ENCODE measurements at regions not wholly inside any gene's neighbourhood (a gene's known extent, or its start where the extent isn't known, plus 50 kb on each side); places are given as distances from the start of the nearest gene placed in this dataset.

GRCh38 chr21:28154121-28154520 lies 838.6 kb downstream of the LTN1 start:
- no peak overlapping the region for H3K4me3 ChIP-seq
- DNase-seq = no peak
- no peaks in the 10 kb centered on the region for H3K9me3 ChIP-seq
- H3K27ac ChIP-seq = no peak overlapping the region
- TF ChIP-seq CTCF (IDR thresholded peaks at IDR 0.05) = no peak
- no peak for TF ChIP-seq POLR2A (IDR thresholded peaks at IDR 0.05)
- H3K4me1 ChIP-seq = no peaks in the 10 kb centered on the region
- H3K36me3 ChIP-seq = no peaks in the 10 kb centered on the region
- H3K27me3 ChIP-seq = no peaks in the 10 kb centered on the region

GRCh38 chr21:28152732-28153131 lies 839.9 kb downstream of the LTN1 start:
- Histone ChIP-seq H3K36me3 (no peaks in the 10 kb centered on the region), H3K27ac (no peak overlapping the region), H3K4me1 (no peaks in the 10 kb centered on the region), H3K27me3 (no peaks in the 10 kb centered on the region), H3K9me3 (no peaks in the 10 kb centered on the region), H3K4me3 (no peak overlapping the region)
- no peak for DNase-seq
- no peak for TF ChIP-seq POLR2A (IDR thresholded peaks at IDR 0.05)
- TF ChIP-seq CTCF (IDR thresholded peaks at IDR 0.05) = no peak

- no peaks in the 10 kb centered on the region for H3K27me3 ChIP-seq
- H3K4me3 ChIP-seq = no peak overlapping the region
- no peaks in the 10 kb centered on the region for H3K9me3 ChIP-seq
- TF ChIP-seq CTCF (IDR thresholded peaks at IDR 0.05) = no peak
- TF ChIP-seq POLR2A (IDR thresholded peaks at IDR 0.05) = no peak
- no peak overlapping the region for H3K27ac ChIP-seq
- H3K4me1 ChIP-seq = no peaks in the 10 kb centered on the region
- H3K36me3 ChIP-seq = no peaks in the 10 kb centered on the region
- DNase-seq = no peak
These were observed 840.9 kb downstream of the LTN1 start for GRCh38 chr21:28151758-28152157.

- H3K4me3 ChIP-seq = no peak overlapping the region
- no peaks in the 10 kb centered on the region for H3K9me3 ChIP-seq
- no peak overlapping the region for H3K27ac ChIP-seq
- no peak for TF ChIP-seq POLR2A (IDR thresholded peaks at IDR 0.05)
- no peak for TF ChIP-seq CTCF (IDR thresholded peaks at IDR 0.05)
- H3K4me1 ChIP-seq = no peaks in the 10 kb centered on the region
- no peak for DNase-seq
- no peaks in the 10 kb centered on the region for H3K27me3 ChIP-seq
- H3K36me3 ChIP-seq = no peaks in the 10 kb centered on the region
These were observed 841.9 kb downstream of the LTN1 start for GRCh38 chr21:28150778-28151177.

GRCh38 chr21:28148400-28149064 lies 844.1 kb downstream of the LTN1 start:
- Histone ChIP-seq H3K36me3 (no peaks in the 10 kb centered on the region), H3K9me3 (no peaks in the 10 kb centered on the region), H3K4me3 (no peak overlapping the region), H3K27me3 (no peaks in the 10 kb centered on the region), H3K4me1 (no peaks in the 10 kb centered on the region), H3K27ac (no peak overlapping the region)
- DNase-seq = no peak
- TF ChIP-seq CTCF (IDR thresholded peaks at IDR 0.05) (no peak), POLR2A (IDR thresholded peaks at IDR 0.05) (no peak)

- no peak overlapping the region for H3K4me3 ChIP-seq
- H3K9me3 ChIP-seq = no peaks in the 10 kb centered on the region
- H3K4me1 ChIP-seq = no peaks in the 10 kb centered on the region
- TF ChIP-seq CTCF (IDR thresholded peaks at IDR 0.05) = no peak
- TF ChIP-seq POLR2A (IDR thresholded peaks at IDR 0.05) = no peak
- DNase-seq = no peak
- no peaks in the 10 kb centered on the region for H3K27me3 ChIP-seq
- no peaks in the 10 kb centered on the region for H3K36me3 ChIP-seq
- no peak overlapping the region for H3K27ac ChIP-seq
These were observed 848.0 kb downstream of the LTN1 start for GRCh38 chr21:28144653-28145052.
